ENCODE measurements at regions not wholly inside any gene's neighbourhood (a gene's known extent, or its start where the extent isn't known, plus 50 kb on each side); places are given as distances from the start of the nearest gene placed in this dataset.

DNA sequence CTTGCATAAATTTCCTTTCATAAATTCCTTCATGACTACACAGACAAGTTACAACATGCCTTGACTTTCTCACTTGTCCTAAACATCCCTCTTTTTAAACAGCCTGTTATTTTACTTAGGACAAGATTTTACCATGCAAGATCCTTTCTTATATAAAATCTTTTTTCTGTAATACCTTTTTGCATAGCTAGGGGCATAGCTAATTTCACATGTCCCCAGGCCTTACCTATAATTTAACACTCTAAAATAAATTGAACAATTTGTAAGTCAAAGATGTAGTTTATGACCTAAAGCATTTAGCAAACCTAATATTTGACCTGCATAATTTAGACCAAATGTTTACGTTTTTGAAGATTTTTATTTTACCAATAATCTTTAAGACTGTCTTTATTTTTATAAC is 396.3 kb upstream of the FSTL5 start:
- no peak for TF ChIP-seq SRF (IDR thresholded peaks at IDR 0.05; ENCODE audit: low read depth, low read length)
- TF ChIP-seq, protein P1, sequence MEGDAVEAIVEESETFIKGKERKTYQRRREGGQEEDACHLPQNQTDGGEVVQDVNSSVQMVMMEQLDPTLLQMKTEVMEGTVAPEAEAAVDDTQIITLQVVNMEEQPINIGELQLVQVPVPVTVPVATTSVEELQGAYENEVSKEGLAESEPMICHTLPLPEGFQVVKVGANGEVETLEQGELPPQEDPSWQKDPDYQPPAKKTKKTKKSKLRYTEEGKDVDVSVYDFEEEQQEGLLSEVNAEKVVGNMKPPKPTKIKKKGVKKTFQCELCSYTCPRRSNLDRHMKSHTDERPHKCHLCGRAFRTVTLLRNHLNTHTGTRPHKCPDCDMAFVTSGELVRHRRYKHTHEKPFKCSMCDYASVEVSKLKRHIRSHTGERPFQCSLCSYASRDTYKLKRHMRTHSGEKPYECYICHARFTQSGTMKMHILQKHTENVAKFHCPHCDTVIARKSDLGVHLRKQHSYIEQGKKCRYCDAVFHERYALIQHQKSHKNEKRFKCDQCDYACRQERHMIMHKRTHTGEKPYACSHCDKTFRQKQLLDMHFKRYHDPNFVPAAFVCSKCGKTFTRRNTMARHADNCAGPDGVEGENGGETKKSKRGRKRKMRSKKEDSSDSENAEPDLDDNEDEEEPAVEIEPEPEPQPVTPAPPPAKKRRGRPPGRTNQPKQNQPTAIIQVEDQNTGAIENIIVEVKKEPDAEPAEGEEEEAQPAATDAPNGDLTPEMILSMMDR (IDR thresholded peaks at IDR 0.05; ENCODE audit: control extremely low read depth in 1 of 3, insufficient read depth in 1 of 3, low read depth in 1 of 3, low read length in 3 of 3), result no peak
- no peak for TF ChIP-seq GABPA (IDR thresholded peaks at IDR 0.05; ENCODE audit: borderline replicate concordance, insufficient read depth, low read length)
- TF ChIP-seq YY1 (IDR thresholded peaks at IDR 0.05; ENCODE audit: low read depth, low read length), result no peak

All from H1 (cell line).